CD4-positive, CD25-positive, alpha-beta regulatory T cell (primary cell): ENCODE measurements at regions not wholly inside any gene's neighbourhood (a gene's known extent, or its start where the extent isn't known, plus 50 kb on each side); places are given as distances from the start of the nearest gene placed in this dataset.

ENCODE experiments used
- ATAC-seq, 2 donors: fragments of 150-1000 bp; cut with Tn5 transposase; one replicate each; pipeline ENCODE4 v1.10.0; 2021; ENCODE audit warnings: low read depth in 2 of 2, moderate number of reproducible peaks in 2 of 2, moderate library complexity in 1 of 2
- DNase-seq, 3 donors: peaks; one replicate each; pipeline versions ENCODE4 v3.0.0 to v3.0.0-alpha.2; 2012 to 2022; ENCODE audit warnings: mixed read lengths in 1 of 3
- H3K27ac ChIP-seq: one replicate; pipeline ENCODE4 v1.7.0; 2013; ENCODE audit warnings: mild to moderate bottlenecking, low read length; ENCODE audit not compliant: insufficient read depth, poor library complexity, severe bottlenecking
- H3K27me3 ChIP-seq: one replicate; pipeline ENCODE4 v1.7.0; 2013; ENCODE audit warnings: low read length; ENCODE audit not compliant: control insufficient read depth, insufficient read depth
- H3K36me3 ChIP-seq: one replicate; pipeline ENCODE4 v1.7.0; 2013; ENCODE audit warnings: mild to moderate bottlenecking, low read length, moderate library complexity; ENCODE audit not compliant: control insufficient read depth, insufficient read depth
- H3K4me1 ChIP-seq: 2 replicates; pipeline ENCODE4 v1.7.0; 2013; ENCODE audit warnings: mild to moderate bottlenecking, low read length; ENCODE audit not compliant: insufficient read depth, control insufficient read depth, poor library complexity, severe bottlenecking
- H3K4me3 ChIP-seq: one replicate; pipeline ENCODE4 v1.7.0; 2013; ENCODE audit warnings: low read depth, mild to moderate bottlenecking, low read length, moderate library complexity
- H3K9me3 ChIP-seq, 2 experiments: 1 replicate in 1 of 2; 2 replicates in 1 of 2; pipeline ENCODE4 v1.7.0; 2013; ENCODE audit warnings: low read length in 2 of 2, mild to moderate bottlenecking in 1 of 2, moderate library complexity in 1 of 2; ENCODE audit not compliant: control insufficient read depth in 2 of 2
- H3K27ac Mint-ChIP-seq, 3 donors: one replicate each; pipeline ENCODE4 v1.8.0; 2020 to 2022; ENCODE audit warnings: mild to moderate bottlenecking in 3 of 3, mixed read lengths in 3 of 3, moderate library complexity in 2 of 3
- H3K27me3 Mint-ChIP-seq: one replicate; pipeline ENCODE4 v1.8.0; 2022; ENCODE audit warnings: mild to moderate bottlenecking, mixed read lengths
- H3K36me3 Mint-ChIP-seq: one replicate; pipeline ENCODE4 v1.8.0; 2020; ENCODE audit warnings: mixed read lengths
- H3K4me1 Mint-ChIP-seq, 4 donors: one replicate each; pipeline ENCODE4 v1.8.0; 2020 to 2022; ENCODE audit warnings: mixed read lengths in 4 of 4, mild to moderate bottlenecking in 1 of 4
- H3K4me3 Mint-ChIP-seq, 4 donors: one replicate each; pipeline ENCODE4 v1.8.0; 2020 to 2022; ENCODE audit warnings: mild to moderate bottlenecking in 4 of 4, mixed read lengths in 4 of 4, moderate library complexity in 3 of 4
- H3K9me3 Mint-ChIP-seq, 7 donors: one replicate each; pipeline ENCODE4 v1.8.0; 2020 to 2022; ENCODE audit warnings: mixed read lengths in 7 of 7, mild to moderate bottlenecking in 3 of 7, moderate library complexity in 2 of 7

DNA sequence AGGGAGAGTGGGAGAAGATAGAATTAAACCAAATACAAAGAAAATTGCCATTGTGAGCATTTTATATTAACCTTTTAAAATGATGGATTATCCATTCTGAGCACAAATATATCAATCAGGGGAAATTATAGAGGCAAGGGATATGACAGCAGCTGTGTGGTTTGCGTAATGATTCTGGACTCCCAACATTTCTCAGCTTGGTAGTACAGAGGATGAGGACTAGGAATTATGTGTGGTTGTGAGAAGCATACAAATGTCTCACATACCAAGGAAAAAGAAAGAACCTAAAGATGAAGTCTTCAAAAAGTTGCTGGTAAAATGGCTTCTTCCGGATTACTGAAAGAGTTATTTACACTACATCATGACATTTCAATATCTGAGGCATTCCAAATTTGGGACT is 674.6 kb upstream of the NR3C2 start:
- Histone ChIP-seq H3K27ac (no peak overlapping the region), H3K9me3 (no peaks in the 10 kb centered on the region), H3K4me1 (no peaks in the 10 kb centered on the region), H3K27me3 (no peaks in the 10 kb centered on the region), H3K4me3 (no peak overlapping the region), H3K36me3 (no peaks in the 10 kb centered on the region)
- H3K4me3 Mint-ChIP-seq: no peak overlapping the region
- no peaks in the 10 kb centered on the region for H3K27me3 Mint-ChIP-seq
- peaks cover 0 to 5% (median 0%) of the 10 kb centered on the region in 7 donors for H3K9me3 Mint-ChIP-seq
- no peaks in the 10 kb centered on the region for H3K4me1 Mint-ChIP-seq
- H3K36me3 Mint-ChIP-seq: no peaks in the 10 kb centered on the region
- DNase-seq: no peak
- no peak for ATAC-seq
- no peak overlapping the region for H3K27ac Mint-ChIP-seq

DNA sequence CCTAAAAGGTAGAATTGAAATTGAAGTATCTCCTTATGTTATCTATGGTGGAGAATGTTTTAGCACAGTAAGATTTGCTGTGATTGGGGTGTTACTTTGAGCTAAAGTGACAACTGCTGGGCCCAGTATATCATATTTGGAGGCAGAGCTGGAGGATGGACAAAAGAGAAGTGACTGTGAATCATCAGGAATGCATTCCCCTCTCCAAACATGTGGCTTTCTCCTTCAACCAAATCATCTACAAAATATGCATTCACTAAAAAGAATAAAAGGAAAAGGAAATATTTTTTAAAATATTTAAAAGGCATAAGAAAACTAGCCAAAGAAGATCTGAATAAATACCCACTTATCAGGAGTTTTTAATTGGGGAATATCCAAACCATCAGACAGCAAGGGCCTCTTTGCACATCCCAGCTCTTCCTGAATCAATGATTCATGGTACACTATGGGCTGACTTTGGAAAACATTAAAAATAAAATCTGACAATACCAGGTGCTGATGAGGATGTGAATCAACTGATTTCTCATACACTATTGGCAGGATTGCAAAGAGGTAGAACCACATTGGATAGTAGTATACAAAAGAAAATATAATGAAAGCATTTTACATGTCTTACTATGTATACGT is 671.7 kb upstream of the NR3C2 start:
- no peak for DNase-seq
- no peaks in the 10 kb centered on the region for H3K4me1 Mint-ChIP-seq
- H3K27me3 Mint-ChIP-seq: no peaks in the 10 kb centered on the region

DNA sequence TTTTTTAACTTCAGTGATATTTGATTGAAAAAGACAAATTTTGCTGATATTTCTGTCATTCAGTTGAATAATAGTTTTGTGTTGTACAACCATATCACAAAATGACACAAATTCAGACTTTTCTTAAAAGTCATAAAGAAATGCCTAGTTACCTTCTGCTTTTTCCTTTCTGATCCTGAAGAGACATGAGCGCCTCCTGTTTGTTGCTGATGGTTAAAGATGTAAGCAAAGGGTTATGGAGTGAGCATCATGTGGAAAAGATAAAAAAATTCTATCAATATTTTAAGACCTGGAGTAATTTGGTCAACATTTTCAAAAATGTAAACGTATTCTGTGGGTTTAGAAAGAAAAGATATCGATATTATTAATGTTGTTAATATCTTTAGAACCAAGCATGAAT is 669.9 kb upstream of the NR3C2 start:
- peaks cover 0 to 5% (median 0%) of the 10 kb centered on the region in 7 donors for H3K9me3 Mint-ChIP-seq
- H3K36me3 ChIP-seq: no peaks in the 10 kb centered on the region
- H3K27ac ChIP-seq: no peak overlapping the region

More for the DNA sequence above, 671.7 kb upstream of the NR3C2 start:
- no peak overlapping the region for H3K4me3 ChIP-seq
- no peaks in the 10 kb centered on the region for H3K4me1 ChIP-seq
- H3K9me3 ChIP-seq: no peaks in the 10 kb centered on the region
- no peak overlapping the region for H3K27ac ChIP-seq
- Mint-ChIP-seq H3K27ac (no peak overlapping the region), H3K9me3 (peaks cover 0 to 5% (median 0%) of the 10 kb centered on the region in 7 donors), H3K36me3 (no peaks in the 10 kb centered on the region), H3K4me3 (no peak overlapping the region)
- H3K27me3 ChIP-seq: no peaks in the 10 kb centered on the region
- no peak for ATAC-seq
- H3K36me3 ChIP-seq: no peaks in the 10 kb centered on the region

DNA sequence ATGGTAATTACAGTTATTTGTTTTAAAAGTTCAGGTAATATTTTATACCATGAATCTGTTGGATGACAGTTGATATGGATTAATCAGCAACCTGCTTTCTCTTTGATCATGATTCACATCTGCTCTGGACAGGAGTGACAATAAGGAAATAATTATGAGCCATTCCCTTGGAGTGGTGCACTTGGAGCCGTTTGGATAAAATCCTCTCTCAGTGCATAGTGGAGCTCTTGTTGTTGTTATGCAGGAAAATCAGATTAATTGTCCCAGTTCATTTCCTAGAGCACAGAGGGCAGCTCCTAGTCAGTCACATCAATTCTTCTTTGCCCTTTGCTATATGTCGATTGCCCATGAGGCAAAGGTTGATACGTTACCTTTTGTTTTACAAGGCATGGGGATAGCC is 668.3 kb upstream of the NR3C2 start:
- Histone ChIP-seq H3K27ac (no peak overlapping the region), H3K4me1 (no peaks in the 10 kb centered on the region), H3K27me3 (no peaks in the 10 kb centered on the region), H3K36me3 (no peaks in the 10 kb centered on the region), H3K9me3 (no peaks in the 10 kb centered on the region), H3K4me3 (no peak overlapping the region)
- Mint-ChIP-seq H3K27ac (no peak overlapping the region), H3K36me3 (no peaks in the 10 kb centered on the region), H3K27me3 (no peaks in the 10 kb centered on the region), H3K4me3 (no peak overlapping the region), H3K4me1 (no peaks in the 10 kb centered on the region), H3K9me3 (peaks cover 0 to 5% (median 0%) of the 10 kb centered on the region in 7 donors)
- ATAC-seq (no peak), DNase-seq (no peak)

More for the DNA sequence above, 669.9 kb upstream of the NR3C2 start:
- H3K4me1 Mint-ChIP-seq: no peaks in the 10 kb centered on the region
- DNase-seq (no peak), ATAC-seq (no peak)
- Histone ChIP-seq H3K4me1 (no peaks in the 10 kb centered on the region), H3K9me3 (no peaks in the 10 kb centered on the region), H3K4me3 (no peak overlapping the region), H3K27me3 (no peaks in the 10 kb centered on the region)
- H3K27me3 Mint-ChIP-seq: no peaks in the 10 kb centered on the region
- no peaks in the 10 kb centered on the region for H3K36me3 Mint-ChIP-seq
- no peak overlapping the region for H3K27ac Mint-ChIP-seq
- H3K4me3 Mint-ChIP-seq: no peak overlapping the region

DNA sequence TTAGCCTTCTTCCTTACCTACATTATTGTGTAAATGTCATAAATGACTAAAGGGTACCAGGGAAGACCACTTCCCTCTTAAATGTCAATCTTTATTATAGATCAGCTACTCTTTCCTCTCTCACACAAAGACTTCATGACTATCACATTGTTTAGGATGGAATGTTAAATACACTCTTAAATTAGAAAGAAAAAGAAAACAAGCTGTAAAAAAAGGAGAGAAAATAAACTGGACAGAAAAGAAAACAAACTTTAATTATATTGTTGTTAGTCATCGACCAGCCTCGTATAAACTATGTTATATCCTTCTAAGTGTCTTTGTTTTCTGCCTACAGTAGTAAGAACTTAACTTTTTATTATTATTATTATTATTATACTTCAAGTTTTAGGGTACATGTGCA is 666.4 kb upstream of the NR3C2 start:
- no peaks in the 10 kb centered on the region for H3K9me3 ChIP-seq
- H3K9me3 Mint-ChIP-seq: peaks cover 0 to 2% (median 1%) of the 10 kb centered on the region in 7 donors
- H3K36me3 Mint-ChIP-seq: no peaks in the 10 kb centered on the region
- ATAC-seq (no peak), DNase-seq (no peak)
- H3K4me1 ChIP-seq: no peaks in the 10 kb centered on the region
- H3K27me3 ChIP-seq: no peaks in the 10 kb centered on the region
- no peak overlapping the region for H3K27ac Mint-ChIP-seq
- no peaks in the 10 kb centered on the region for H3K4me1 Mint-ChIP-seq
- H3K27me3 Mint-ChIP-seq: no peaks in the 10 kb centered on the region
- no peak overlapping the region for H3K4me3 Mint-ChIP-seq
- no peak overlapping the region for H3K27ac ChIP-seq
- no peak overlapping the region for H3K4me3 ChIP-seq
- no peaks in the 10 kb centered on the region for H3K36me3 ChIP-seq

DNA sequence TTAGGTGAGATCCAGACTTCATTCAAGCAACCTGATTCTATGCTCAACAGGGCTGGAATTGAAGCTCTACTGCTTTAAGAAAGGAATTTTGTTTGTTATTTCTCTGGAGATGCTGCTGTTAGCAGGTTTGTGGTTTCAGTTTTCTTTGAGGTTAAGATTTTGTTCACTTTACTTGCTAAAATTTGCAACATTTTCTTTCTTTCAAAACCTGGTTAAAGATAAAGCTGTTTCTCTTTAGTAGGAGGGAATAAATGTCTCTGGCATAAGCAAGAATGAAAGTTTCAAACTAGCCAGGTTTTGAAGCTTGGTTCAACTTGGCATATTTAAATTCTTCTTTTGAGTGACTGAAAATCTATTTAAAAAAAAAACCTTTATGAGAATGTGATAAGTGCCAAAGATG is 660.6 kb upstream of the NR3C2 start:
- ATAC-seq: no peak
- Histone ChIP-seq H3K27me3 (no peaks in the 10 kb centered on the region), H3K27ac (no peak overlapping the region), H3K36me3 (no peaks in the 10 kb centered on the region), H3K4me1 (no peaks in the 10 kb centered on the region), H3K9me3 (no peaks in the 10 kb centered on the region), H3K4me3 (no peak overlapping the region)
- Mint-ChIP-seq H3K4me3 (no peak overlapping the region), H3K4me1 (no peaks in the 10 kb centered on the region), H3K9me3 (peaks cover 2 to 7% (median 6%) of the 10 kb centered on the region in 7 donors), H3K27ac (no peak overlapping the region), H3K27me3 (peaks cover 4% of the 10 kb centered on the region), H3K36me3 (no peaks in the 10 kb centered on the region)
- no peak for DNase-seq

DNA sequence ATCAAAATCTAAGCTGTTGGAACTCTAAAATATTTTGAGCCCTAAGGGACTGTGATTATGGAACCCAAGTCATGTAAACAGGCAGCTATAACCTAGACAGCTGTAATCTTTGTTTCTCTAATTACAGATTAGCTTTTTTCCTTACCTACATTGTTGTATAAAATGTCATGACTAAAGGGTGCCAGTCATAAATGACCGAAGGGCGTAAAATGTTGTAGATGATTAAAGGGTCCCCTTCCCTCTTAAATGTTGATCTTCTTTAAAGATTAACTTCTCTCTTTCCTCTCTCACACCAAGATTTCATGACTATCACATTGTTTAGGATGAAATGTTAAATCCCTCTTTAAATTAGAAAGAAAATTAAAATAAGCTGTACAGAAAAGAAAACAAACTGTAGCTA is 659.4 kb upstream of the NR3C2 start:
- DNase-seq: no peak
- H3K4me1 Mint-ChIP-seq: no peaks in the 10 kb centered on the region
- H3K4me3 Mint-ChIP-seq: no peak overlapping the region
- Histone ChIP-seq H3K9me3 (no peaks in the 10 kb centered on the region), H3K4me1 (no peaks in the 10 kb centered on the region), H3K36me3 (no peaks in the 10 kb centered on the region), H3K4me3 (no peak overlapping the region), H3K27me3 (no peaks in the 10 kb centered on the region), H3K27ac (no peak overlapping the region)
- H3K27ac Mint-ChIP-seq: no peak overlapping the region
- ATAC-seq: no peak
- no peaks in the 10 kb centered on the region for H3K36me3 Mint-ChIP-seq
- peaks cover 4% of the 10 kb centered on the region for H3K27me3 Mint-ChIP-seq
- peaks cover 2 to 12% (median 6%) of the 10 kb centered on the region in 7 donors for H3K9me3 Mint-ChIP-seq

DNA sequence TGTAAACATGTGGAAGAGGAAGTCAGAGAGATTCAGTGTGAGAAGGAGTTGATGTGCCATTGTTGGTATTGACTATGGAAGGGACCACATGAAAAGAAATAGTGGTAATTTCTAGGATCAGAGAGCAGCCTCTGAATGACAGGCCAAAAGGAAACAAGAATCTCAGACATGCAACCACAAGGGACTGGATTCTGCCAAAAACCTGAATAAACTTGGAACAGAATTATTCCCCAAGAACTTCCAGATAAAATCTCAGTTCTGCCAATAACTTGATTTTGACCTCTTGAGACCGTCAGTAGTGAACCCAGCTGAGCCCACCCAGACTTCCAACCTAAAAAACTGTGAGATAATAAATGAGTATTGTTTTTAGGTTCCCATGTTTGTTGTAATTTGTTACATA is 653.6 kb upstream of the NR3C2 start:
- H3K36me3 ChIP-seq: no peaks in the 10 kb centered on the region
- H3K4me1 ChIP-seq: no peaks in the 10 kb centered on the region
- Mint-ChIP-seq H3K4me3 (no peak overlapping the region), H3K27ac (no peak overlapping the region), H3K4me1 (no peaks in the 10 kb centered on the region), H3K9me3 (peaks cover 2 to 20% (median 10%) of the 10 kb centered on the region in 7 donors), H3K36me3 (no peaks in the 10 kb centered on the region), H3K27me3 (peaks cover 4% of the 10 kb centered on the region)
- no peaks in the 10 kb centered on the region for H3K27me3 ChIP-seq
- no peak for ATAC-seq
- H3K4me3 ChIP-seq: no peak overlapping the region
- no peaks in the 10 kb centered on the region for H3K9me3 ChIP-seq
- DNase-seq: no peak
- H3K27ac ChIP-seq: no peak overlapping the region
